SK-N-SH treated with all-trans-retinoic acid at 6 μM for 48 hours (cell line): ENCODE measurements at regions not wholly inside any gene's neighbourhood (a gene's known extent, or its start where the extent isn't known, plus 50 kb on each side); places are given as distances from the start of the nearest gene placed in this dataset.

Source experiments
- ARNTL ChIP-seq: fragments of 450-650 bp; formaldehyde crosslinking; IDR thresholded peaks from 2 replicates; pipeline ENCODE4 v1.5.0; 2020; ENCODE audit warnings: low read depth, mild to moderate bottlenecking, moderate library complexity, borderline replicate concordance
- BACH2 ChIP-seq: fragments of 250-450 bp; sonication (Bioruptor Pico); IDR thresholded peaks from 2 replicates; pipeline ENCODE4 v1.9.0; 2021; ENCODE audit warnings: mild to moderate bottlenecking, borderline replicate concordance
- GLIS3 ChIP-seq: fragments of 250-450 bp; sonication (Bioruptor Pico); IDR thresholded peaks from 2 replicates; pipeline ENCODE4 v1.5.0; 2020; ENCODE audit warnings: mild to moderate bottlenecking, moderate library complexity
- ZC3H10 ChIP-seq: fragments of 250-450 bp; sonication (Bioruptor Pico); IDR thresholded peaks from 2 replicates; pipeline ENCODE4 v1.5.1; 2021; ENCODE audit warnings: mild to moderate bottlenecking, moderate library complexity
- ZFP3 ChIP-seq: fragments of 250-450 bp; sonication (Bioruptor Pico); IDR thresholded peaks from 2 replicates; pipeline ENCODE4 v1.5.0; 2020; ENCODE audit warnings: mild to moderate bottlenecking, moderate library complexity
- ZFP30 ChIP-seq: fragments of 450-650 bp; formaldehyde crosslinking; IDR thresholded peaks from 2 replicates; pipeline ENCODE4 v1.5.0; 2022; ENCODE audit warnings: mild to moderate bottlenecking, moderate library complexity
- TF ChIP-seq, protein P1 (sequence below): fragments of 250-450 bp; sonication (Bioruptor Pico); IDR thresholded peaks from 2 replicates; pipeline ENCODE4 v1.8.0; 2020; ENCODE audit warnings: mild to moderate bottlenecking, moderate library complexity, borderline replicate concordance
- TF ChIP-seq, protein P2 (sequence below): fragments of 250-450 bp; sonication (Bioruptor Pico); IDR thresholded peaks from 2 replicates; pipeline ENCODE4 v1.5.1; 2021; ENCODE audit warnings: mild to moderate bottlenecking, moderate library complexity

DNA sequence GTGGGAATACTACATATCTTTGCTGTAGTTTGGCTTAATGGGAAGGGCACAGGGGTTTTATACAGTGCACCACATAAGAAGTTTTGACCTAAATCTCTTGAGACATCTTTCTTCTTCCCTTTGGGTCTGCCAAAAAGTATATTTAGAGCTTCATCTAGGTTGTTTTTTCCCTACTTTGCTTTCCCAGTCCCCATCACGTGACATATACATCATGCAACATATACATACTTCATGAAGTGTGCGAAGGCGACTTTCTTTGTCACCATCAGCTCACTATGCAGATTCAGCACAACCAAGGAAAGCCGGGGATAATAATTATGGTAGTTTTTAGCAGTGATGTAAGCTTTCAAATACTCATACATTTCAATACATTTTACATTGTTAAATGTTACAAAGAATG lies 177.1 kb upstream of the PPP1R3A start:
- TF ChIP-seq ZC3H10 (CRISPR knock-in tag): no peak
- TF ChIP-seq, protein P1, sequence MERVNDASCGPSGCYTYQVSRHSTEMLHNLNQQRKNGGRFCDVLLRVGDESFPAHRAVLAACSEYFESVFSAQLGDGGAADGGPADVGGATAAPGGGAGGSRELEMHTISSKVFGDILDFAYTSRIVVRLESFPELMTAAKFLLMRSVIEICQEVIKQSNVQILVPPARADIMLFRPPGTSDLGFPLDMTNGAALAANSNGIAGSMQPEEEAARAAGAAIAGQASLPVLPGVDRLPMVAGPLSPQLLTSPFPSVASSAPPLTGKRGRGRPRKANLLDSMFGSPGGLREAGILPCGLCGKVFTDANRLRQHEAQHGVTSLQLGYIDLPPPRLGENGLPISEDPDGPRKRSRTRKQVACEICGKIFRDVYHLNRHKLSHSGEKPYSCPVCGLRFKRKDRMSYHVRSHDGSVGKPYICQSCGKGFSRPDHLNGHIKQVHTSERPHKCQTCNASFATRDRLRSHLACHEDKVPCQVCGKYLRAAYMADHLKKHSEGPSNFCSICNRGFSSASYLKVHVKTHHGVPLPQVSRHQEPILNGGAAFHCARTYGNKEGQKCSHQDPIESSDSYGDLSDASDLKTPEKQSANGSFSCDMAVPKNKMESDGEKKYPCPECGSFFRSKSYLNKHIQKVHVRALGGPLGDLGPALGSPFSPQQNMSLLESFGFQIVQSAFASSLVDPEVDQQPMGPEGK (CRISPR knock-in tag): no peak
- no peak for TF ChIP-seq ZFP3
- no peak for TF ChIP-seq GLIS3 (CRISPR knock-in tag)
- TF ChIP-seq BACH2: no peak
- TF ChIP-seq ARNTL: no peak
- TF ChIP-seq, protein P2, sequence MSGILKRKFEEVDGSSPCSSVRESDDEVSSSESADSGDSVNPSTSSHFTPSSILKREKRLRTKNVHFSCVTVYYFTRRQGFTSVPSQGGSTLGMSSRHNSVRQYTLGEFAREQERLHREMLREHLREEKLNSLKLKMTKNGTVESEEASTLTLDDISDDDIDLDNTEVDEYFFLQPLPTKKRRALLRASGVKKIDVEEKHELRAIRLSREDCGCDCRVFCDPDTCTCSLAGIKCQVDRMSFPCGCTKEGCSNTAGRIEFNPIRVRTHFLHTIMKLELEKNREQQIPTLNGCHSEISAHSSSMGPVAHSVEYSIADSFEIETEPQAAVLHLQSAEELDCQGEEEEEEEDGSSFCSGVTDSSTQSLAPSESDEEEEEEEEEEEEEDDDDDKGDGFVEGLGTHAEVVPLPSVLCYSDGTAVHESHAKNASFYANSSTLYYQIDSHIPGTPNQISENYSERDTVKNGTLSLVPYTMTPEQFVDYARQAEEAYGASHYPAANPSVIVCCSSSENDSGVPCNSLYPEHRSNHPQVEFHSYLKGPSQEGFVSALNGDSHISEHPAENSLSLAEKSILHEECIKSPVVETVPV (CRISPR knock-in tag): no peak
- TF ChIP-seq ZFP30: no peak
